ENCODE measurements at regions not wholly inside any gene's neighbourhood (a gene's known extent, or its start where the extent isn't known, plus 50 kb on each side); places are given as distances from the start of the nearest gene placed in this dataset.
A peak's percentile ranks its signal among the peaks of the same experiment; 100 is the strongest.
"Not testable (repeated sequence)": the region's sequence is repeated elsewhere in the genome, so short reads cannot be mapped to it uniquely, and the experiment has no call there.

GRCh38 chr2:239723486-239724193 is 301.5 kb downstream of the NDUFA10 start:
- DNase-seq (ENCODE audit: low spot score in 2 of 2) = peak; percentile 14 to 45
- H3K4me1 ChIP-seq = peaks cover 35% of the 10 kb centered on the region
- no peaks in the 10 kb centered on the region for H3K27me3 ChIP-seq
- no peak overlapping the region for H3K4me3 ChIP-seq
- H3K36me3 ChIP-seq = no peaks in the 10 kb centered on the region
- H3K27ac ChIP-seq = no peak overlapping the region
- 83% methylated on average over 9 of the region's 9 CpGs for WGBS
- no peaks in the 10 kb centered on the region for H3K9me3 ChIP-seq
- TF ChIP-seq EP300 (IDR thresholded peaks at IDR 0.05) (no peak), POLR2AphosphoS5 (IDR thresholded peaks at IDR 0.05) (no peak), POLR2A (IDR thresholded peaks at IDR 0.05) (no peak)
- TF ChIP-seq, protein P1, sequence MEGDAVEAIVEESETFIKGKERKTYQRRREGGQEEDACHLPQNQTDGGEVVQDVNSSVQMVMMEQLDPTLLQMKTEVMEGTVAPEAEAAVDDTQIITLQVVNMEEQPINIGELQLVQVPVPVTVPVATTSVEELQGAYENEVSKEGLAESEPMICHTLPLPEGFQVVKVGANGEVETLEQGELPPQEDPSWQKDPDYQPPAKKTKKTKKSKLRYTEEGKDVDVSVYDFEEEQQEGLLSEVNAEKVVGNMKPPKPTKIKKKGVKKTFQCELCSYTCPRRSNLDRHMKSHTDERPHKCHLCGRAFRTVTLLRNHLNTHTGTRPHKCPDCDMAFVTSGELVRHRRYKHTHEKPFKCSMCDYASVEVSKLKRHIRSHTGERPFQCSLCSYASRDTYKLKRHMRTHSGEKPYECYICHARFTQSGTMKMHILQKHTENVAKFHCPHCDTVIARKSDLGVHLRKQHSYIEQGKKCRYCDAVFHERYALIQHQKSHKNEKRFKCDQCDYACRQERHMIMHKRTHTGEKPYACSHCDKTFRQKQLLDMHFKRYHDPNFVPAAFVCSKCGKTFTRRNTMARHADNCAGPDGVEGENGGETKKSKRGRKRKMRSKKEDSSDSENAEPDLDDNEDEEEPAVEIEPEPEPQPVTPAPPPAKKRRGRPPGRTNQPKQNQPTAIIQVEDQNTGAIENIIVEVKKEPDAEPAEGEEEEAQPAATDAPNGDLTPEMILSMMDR (IDR thresholded peaks at IDR 0.05) = no peak

- Histone ChIP-seq H3K4me3 (no peak overlapping the region), H3K27ac (no peak overlapping the region), H3K36me3 (no peaks in the 10 kb centered on the region), H3K4me1 (peaks cover 35% of the 10 kb centered on the region), H3K9me3 (no peaks in the 10 kb centered on the region), H3K27me3 (no peaks in the 10 kb centered on the region)
- DNase-seq (ENCODE audit: low spot score in 2 of 2) = peak; percentile 28 to 70
- 93% methylated on average over 8 of the region's 16 CpGs for WGBS
- TF ChIP-seq POLR2AphosphoS5 (IDR thresholded peaks at IDR 0.05) = no peak
These were observed 302.2 kb downstream of the NDUFA10 start for GRCh38 chr2:239722760-239723470.

- no peaks in the 10 kb centered on the region for H3K27me3 ChIP-seq
- no peaks in the 10 kb centered on the region for H3K9me3 ChIP-seq
- H3K4me3 ChIP-seq = no peak overlapping the region
- peaks cover 39% of the 10 kb centered on the region for H3K4me1 ChIP-seq
- no peak overlapping the region for H3K27ac ChIP-seq
- TF ChIP-seq POLR2AphosphoS5 (IDR thresholded peaks at IDR 0.05) = no peak
- H3K36me3 ChIP-seq = no peaks in the 10 kb centered on the region
- 96% methylated on average over 4 of the region's 18 CpGs for WGBS
- peak; percentile 54 to 75 for DNase-seq (ENCODE audit: low spot score in 2 of 2)
These were observed 303.0 kb downstream of the NDUFA10 start for GRCh38 chr2:239721991-239722759.

DNA sequence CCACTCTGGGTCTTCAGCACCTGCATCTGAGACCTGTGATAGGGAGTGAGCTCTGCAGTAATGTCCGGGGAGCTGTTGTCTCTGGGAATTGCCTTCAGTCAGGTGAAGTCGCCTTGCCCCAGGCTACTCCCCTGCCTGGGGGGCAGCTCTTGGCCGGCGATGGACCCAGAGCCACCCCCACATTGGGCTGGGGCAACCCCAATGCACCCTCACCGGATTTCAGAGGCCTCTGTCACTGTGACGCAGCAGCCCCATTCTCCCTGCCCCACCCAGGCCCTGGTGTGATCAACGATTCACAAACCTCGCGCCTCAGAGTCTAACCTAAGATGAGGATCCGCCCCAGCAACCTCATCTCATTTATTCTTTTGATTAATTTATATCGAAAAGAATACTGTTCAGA is 303.6 kb downstream of the NDUFA10 start:
- no peaks in the 10 kb centered on the region for H3K9me3 ChIP-seq
- no peaks in the 10 kb centered on the region for H3K36me3 ChIP-seq
- 85% methylated on average over 10 of the region's 11 CpGs for WGBS
- H3K4me1 ChIP-seq = peaks cover 44% of the 10 kb centered on the region
- H3K27me3 ChIP-seq = no peaks in the 10 kb centered on the region
- H3K27ac ChIP-seq = no peak overlapping the region
- no peak overlapping the region for H3K4me3 ChIP-seq
- TF ChIP-seq, protein P1 (IDR thresholded peaks at IDR 0.05) = no peak
- no peak for TF ChIP-seq EP300 (IDR thresholded peaks at IDR 0.05)
- no peak for TF ChIP-seq POLR2A (IDR thresholded peaks at IDR 0.05)
- TF ChIP-seq POLR2AphosphoS5 (IDR thresholded peaks at IDR 0.05) = no peak
- peak; percentile 42 to 66 for DNase-seq (ENCODE audit: low spot score in 2 of 2)

- no peaks in the 10 kb centered on the region for H3K9me3 ChIP-seq
- 86% methylated on average over 22 of the region's 27 CpGs for WGBS
- no peaks in the 10 kb centered on the region for H3K36me3 ChIP-seq
- H3K27me3 ChIP-seq = no peaks in the 10 kb centered on the region
- no peak for TF ChIP-seq POLR2AphosphoS5 (IDR thresholded peaks at IDR 0.05)
- no peak overlapping the region for H3K4me3 ChIP-seq
- peak; percentile 49 to 63 for DNase-seq (ENCODE audit: low spot score in 2 of 2)
- peaks cover 35% of the 10 kb centered on the region for H3K4me1 ChIP-seq
- H3K27ac ChIP-seq = no peak overlapping the region
These were observed 304.5 kb downstream of the NDUFA10 start for GRCh38 chr2:239720361-239721360.

- TF ChIP-seq EP300 (IDR thresholded peaks at IDR 0.05) (no peak), POLR2AphosphoS5 (IDR thresholded peaks at IDR 0.05) (no peak), POLR2A (IDR thresholded peaks at IDR 0.05) (no peak)
- TF ChIP-seq, protein P1 (IDR thresholded peaks at IDR 0.05) = no peak
These were observed 305.3 kb downstream of the NDUFA10 start for GRCh38 chr2:239719791-239720360.

DNA sequence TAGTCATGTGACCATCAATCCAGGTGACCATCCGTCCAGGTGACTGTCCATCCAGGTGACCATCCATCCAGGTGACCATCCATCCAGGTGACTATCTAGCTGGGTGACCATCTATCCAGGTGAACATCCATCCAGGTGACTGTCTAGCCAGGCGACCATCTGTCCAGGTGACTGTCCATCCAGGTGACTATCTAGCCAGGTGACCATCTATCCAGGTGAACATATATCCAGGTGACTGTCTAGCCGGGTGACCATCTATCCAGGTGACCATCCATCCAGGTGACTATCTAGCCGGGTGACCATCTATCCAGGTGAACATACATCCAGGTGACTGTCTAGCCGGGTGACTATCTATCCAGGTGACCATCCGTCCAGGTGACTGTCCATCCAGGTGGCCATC is 306.2 kb downstream of the NDUFA10 start:
- H3K4me3 ChIP-seq, H3K9me3 ChIP-seq, H3K27ac ChIP-seq, H3K27me3 ChIP-seq, H3K36me3 ChIP-seq: not testable (repeated sequence)
- peaks cover 21% of the 10 kb centered on the region for H3K4me1 ChIP-seq
- 81% methylated on average over 3 of the region's 6 CpGs for WGBS
- peak; percentile 46 to 50 for DNase-seq (ENCODE audit: low spot score in 2 of 2)

More at GRCh38 chr2:239719791-239720360, 305.3 kb downstream of the NDUFA10 start:
- peaks cover 28% of the 10 kb centered on the region for H3K4me1 ChIP-seq
- H3K9me3 ChIP-seq = no peaks in the 10 kb centered on the region
- no peaks in the 10 kb centered on the region for H3K36me3 ChIP-seq
- H3K27ac ChIP-seq = no peak overlapping the region
- no peak overlapping the region for H3K4me3 ChIP-seq
- 91% methylated on average over 7 of the region's 9 CpGs for WGBS
- peak; percentile 51 to 58 for DNase-seq (ENCODE audit: low spot score in 2 of 2)
- H3K27me3 ChIP-seq = no peaks in the 10 kb centered on the region

Measured in suprapubic skin (tissue), 4 donors.